PC-9 (cell line): ENCODE measurements at regions not wholly inside any gene's neighbourhood (a gene's known extent, or its start where the extent isn't known, plus 50 kb on each side); places are given as distances from the start of the nearest gene placed in this dataset.

Source experiments
- BruUV-seq: library from RNA; stranded (reverse); fragments of 400-500 nt; replicated peaks from 2 replicates; lab custom pipeline; 2021; lab: Mats Ljungman, UMichigan
- CTCF ChIA-PET: fragments of 300-600 bp; sonication (Branson Sonifier 250); formaldehyde crosslinking; loops from one replicate; lab custom pipeline; 2022; ENCODE audit warnings: antibody characterized with exemption; lab: Charles Lee
- POLR2A ChIA-PET: fragments of 300-600 bp; sonication (Branson Sonifier 250); formaldehyde crosslinking; loops from one replicate; lab custom pipeline; 2022; ENCODE audit warnings: antibody characterized with exemption; ENCODE audit not compliant: unreplicated experiment; lab: Charles Lee
- DNase-seq, 2 experiments: peaks; one replicate each; pipeline versions ENCODE4 v3.0.0 to v3.0.0-alpha.2; 2015 to 2022; ENCODE audit warnings: mixed read lengths in 1 of 2
- H2AFZ ChIP-seq: fragments of 200-600 bp; sonication (generic); 2 replicates; pipeline ENCODE4 v1.8.1; 2017; ENCODE audit warnings: antibody characterized with exemption
- H3F3A ChIP-seq: fragments of 200-600 bp; sonication (generic); 2 replicates; pipeline ENCODE4 v1.8.1; 2017; ENCODE audit warnings: antibody characterized with exemption, mild to moderate bottlenecking, low read depth; ENCODE audit not compliant: insufficient read depth
- H3K27ac ChIP-seq: fragments of 200-600 bp; sonication (generic); 2 replicates; pipeline ENCODE4 v1.6.1; 2016; ENCODE audit warnings: mixed run types
- H3K27me3 ChIP-seq: fragments of 200-600 bp; sonication (generic); 2 replicates; pipeline ENCODE4 v1.6.1; 2016; ENCODE audit warnings: low read depth, mixed run types; ENCODE audit not compliant: insufficient read depth
- H3K36me3 ChIP-seq: fragments of 200-600 bp; sonication (generic); 2 replicates; pipeline ENCODE4 v1.6.1; 2016; ENCODE audit warnings: low read depth, mixed run types
- H3K4me1 ChIP-seq: fragments of 200-600 bp; sonication (generic); replicated peaks from 2 replicates; pipeline ENCODE4 v1.6.1; 2016; ENCODE audit warnings: mixed run types; ENCODE audit not compliant: insufficient read depth
- H3K4me2 ChIP-seq: fragments of 200-600 bp; sonication (generic); 2 replicates; pipeline ENCODE4 v1.6.1; 2017; ENCODE audit warnings: mixed run types
- H3K4me3 ChIP-seq: fragments of 200-600 bp; sonication (generic); 2 replicates; pipeline ENCODE4 v1.6.1; 2016; ENCODE audit warnings: mixed run types
- H3K79me2 ChIP-seq: fragments of 200-600 bp; sonication (generic); 2 replicates; pipeline ENCODE4 v1.6.1; 2017; ENCODE audit warnings: low read depth, mixed run types
- H3K9me2 ChIP-seq: fragments of 200-600 bp; sonication (generic); 2 replicates; pipeline ENCODE4 v1.8.1; 2017; ENCODE audit warnings: mild to moderate bottlenecking; ENCODE audit not compliant: insufficient read depth
- H3K9me3 ChIP-seq: fragments of 200-600 bp; sonication (generic); 2 replicates; pipeline ENCODE4 v1.8.1; 2016; ENCODE audit warnings: low read depth; ENCODE audit not compliant: insufficient read depth
- H4K20me1 ChIP-seq: fragments of 200-600 bp; sonication (generic); 2 replicates; pipeline ENCODE4 v1.8.1; 2017; ENCODE audit not compliant: insufficient read depth
- EZH2 ChIP-seq: fragments of 200-600 bp; sonication (generic); IDR thresholded peaks from 2 replicates; pipeline ENCODE4 v1.8.0; 2017; ENCODE audit warnings: antibody characterized with exemption, low read depth
- intact Hi-C: fragments of 100-400 bp; cut with micrococcal nuclease; formaldehyde crosslinking; loops from one replicate; pipeline ENCODE4 v1.10.0; 2022; ENCODE audit not compliant: unreplicated experiment
- TF ChIP-seq, protein P1 (sequence below): fragments of 200-600 bp; sonication (generic); conservative IDR thresholded peaks from 2 replicates; pipeline ENCODE4 v1.6.1; 2017; ENCODE audit warnings: mixed run types, antibody characterized with exemption, mild to moderate bottlenecking, moderate library complexity

DNA sequence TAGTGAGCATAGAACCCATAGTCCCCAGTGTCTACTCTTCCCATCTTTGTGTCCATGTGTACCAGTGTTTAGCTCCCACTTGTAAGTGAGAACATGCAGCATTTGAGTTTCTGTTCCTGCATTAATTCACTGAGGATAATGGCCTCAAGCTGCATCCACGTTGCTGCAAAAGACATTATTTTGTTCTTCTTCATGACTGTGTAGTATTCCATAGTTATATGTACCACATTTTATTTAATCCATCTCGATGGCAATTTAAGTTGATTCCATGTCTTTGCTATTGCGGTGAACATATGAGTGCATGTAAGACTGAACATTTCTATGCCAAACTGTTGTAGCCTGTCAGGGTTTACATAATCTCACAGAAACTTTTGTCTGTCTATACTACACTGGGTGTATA lies 237.2 kb downstream of the IPO8 start:
- H3K27me3 ChIP-seq = no peaks in the 10 kb centered on the region
- CTCF ChIA-PET = interaction anchor here (1.1 kb wide), 1 partner anchor 16 kb away, joined by 3 read pairs; no protein-coding TSS in a partner anchor
- no peak overlapping the region for H3K4me3 ChIP-seq
- no peak for TF ChIP-seq EZH2
- TF ChIP-seq, protein P1, sequence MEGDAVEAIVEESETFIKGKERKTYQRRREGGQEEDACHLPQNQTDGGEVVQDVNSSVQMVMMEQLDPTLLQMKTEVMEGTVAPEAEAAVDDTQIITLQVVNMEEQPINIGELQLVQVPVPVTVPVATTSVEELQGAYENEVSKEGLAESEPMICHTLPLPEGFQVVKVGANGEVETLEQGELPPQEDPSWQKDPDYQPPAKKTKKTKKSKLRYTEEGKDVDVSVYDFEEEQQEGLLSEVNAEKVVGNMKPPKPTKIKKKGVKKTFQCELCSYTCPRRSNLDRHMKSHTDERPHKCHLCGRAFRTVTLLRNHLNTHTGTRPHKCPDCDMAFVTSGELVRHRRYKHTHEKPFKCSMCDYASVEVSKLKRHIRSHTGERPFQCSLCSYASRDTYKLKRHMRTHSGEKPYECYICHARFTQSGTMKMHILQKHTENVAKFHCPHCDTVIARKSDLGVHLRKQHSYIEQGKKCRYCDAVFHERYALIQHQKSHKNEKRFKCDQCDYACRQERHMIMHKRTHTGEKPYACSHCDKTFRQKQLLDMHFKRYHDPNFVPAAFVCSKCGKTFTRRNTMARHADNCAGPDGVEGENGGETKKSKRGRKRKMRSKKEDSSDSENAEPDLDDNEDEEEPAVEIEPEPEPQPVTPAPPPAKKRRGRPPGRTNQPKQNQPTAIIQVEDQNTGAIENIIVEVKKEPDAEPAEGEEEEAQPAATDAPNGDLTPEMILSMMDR = no peak
- POLR2A ChIA-PET = no interaction called here
- no peaks in the 10 kb centered on the region for H3F3A ChIP-seq
- no peak for DNase-seq
- no peaks in the 10 kb centered on the region for H3K79me2 ChIP-seq
- H4K20me1 ChIP-seq = no peaks in the 10 kb centered on the region
- H3K9me3 ChIP-seq = no peaks in the 10 kb centered on the region
- no TSS peak for BruUV-seq
- H3K36me3 ChIP-seq = no peaks in the 10 kb centered on the region
- intact Hi-C loops = no loop called here
- H2AFZ ChIP-seq = no peak overlapping the region
- no peak overlapping the region for H3K4me2 ChIP-seq
- H3K27ac ChIP-seq = no peak overlapping the region
- H3K4me1 ChIP-seq = 0 out of 2 replicates have a peak, but pooled peaks cover 5% of the 10 kb centered on the region
- H3K9me2 ChIP-seq = peaks cover 3% of the 10 kb centered on the region; the same call in 1 of the 2 replicates

DNA sequence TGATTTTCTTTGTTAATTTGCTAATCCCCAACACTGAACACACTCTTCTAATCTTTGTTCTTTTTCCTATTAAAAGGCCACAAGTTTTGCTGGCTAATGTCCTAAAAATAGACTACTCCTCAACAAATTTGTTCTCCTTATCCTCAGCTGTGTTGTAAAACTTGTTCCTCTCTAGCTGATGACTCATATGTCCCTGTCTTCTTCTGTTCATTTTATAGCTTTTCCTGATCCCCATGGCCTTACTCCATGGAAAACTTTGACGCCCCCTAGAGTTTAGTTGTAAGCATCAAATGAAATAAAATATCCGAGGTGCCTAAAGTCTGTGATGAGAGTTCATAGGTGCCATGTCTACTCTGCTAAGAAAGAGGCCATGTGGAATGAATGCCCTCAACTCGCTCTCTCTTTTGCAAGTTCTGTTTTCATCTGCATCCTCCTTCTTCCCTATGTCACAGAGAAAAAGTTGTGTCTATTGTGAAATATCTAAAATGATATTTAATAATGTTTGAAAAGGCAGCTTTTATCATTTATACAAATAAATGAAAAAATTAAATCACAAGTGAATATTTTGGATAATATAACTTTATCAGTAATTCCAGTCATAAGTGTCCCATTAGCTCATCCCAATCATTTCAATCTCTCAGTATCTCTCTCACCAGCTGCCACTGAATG lies 237.9 kb downstream of the IPO8 start:
- peaks cover 3% of the 10 kb centered on the region; the same call in 1 of the 2 replicates for H3K9me2 ChIP-seq
- no peak overlapping the region for H3K4me2 ChIP-seq
- no peaks in the 10 kb centered on the region for H4K20me1 ChIP-seq
- H2AFZ ChIP-seq = no peak overlapping the region
- no peak overlapping the region for H3K4me3 ChIP-seq
- no peak overlapping the region for H3K27ac ChIP-seq
- 0 out of 2 replicates have a peak, but pooled peaks cover 5% of the 10 kb centered on the region for H3K4me1 ChIP-seq
- POLR2A ChIA-PET = no interaction called here
- H3K79me2 ChIP-seq = no peaks in the 10 kb centered on the region
- no peaks in the 10 kb centered on the region for H3F3A ChIP-seq
- H3K9me3 ChIP-seq = no peaks in the 10 kb centered on the region
- BruUV-seq = no TSS peak
- peak in 1 of 2 experiments; percentile 45 for DNase-seq
- CTCF ChIA-PET = interaction anchor here (0.6 to 1.1 kb wide), 2 partner anchors 15 to 118 kb away, joined by 3 read pairs; no protein-coding TSS in a partner anchor
- TF ChIP-seq, protein P1 = peak; percentile 63
- no peak for TF ChIP-seq EZH2
- no peaks in the 10 kb centered on the region for H3K36me3 ChIP-seq
- intact Hi-C loops = no loop called here
- no peaks in the 10 kb centered on the region for H3K27me3 ChIP-seq

GRCh38 chr12:30450872-30451271 lies 244.8 kb downstream of the IPO8 start:
- CTCF ChIA-PET = no interaction called here
- Histone ChIP-seq H3K27me3 (no peaks in the 10 kb centered on the region), H3K36me3 (no peaks in the 10 kb centered on the region), H3K79me2 (no peaks in the 10 kb centered on the region), H4K20me1 (no peaks in the 10 kb centered on the region), H3K27ac (no peak overlapping the region), H2AFZ (no peak overlapping the region), H3F3A (no peaks in the 10 kb centered on the region), H3K4me1 (no peaks in the 10 kb centered on the region), H3K4me2 (no peak overlapping the region), H3K9me3 (no peaks in the 10 kb centered on the region), H3K4me3 (no peak overlapping the region), H3K9me2 (0 out of 2 replicates have a peak, but pooled peaks cover 3% of the 10 kb centered on the region)
- POLR2A ChIA-PET = no interaction called here
- BruUV-seq = no TSS peak
- TF ChIP-seq, protein P1 = no peak
- no peak for TF ChIP-seq EZH2
- intact Hi-C loops = no loop called here
- DNase-seq = no peak
